ENCODE measurements at regions not wholly inside any gene's neighbourhood (a gene's known extent, or its start where the extent isn't known, plus 50 kb on each side); places are given as distances from the start of the nearest gene placed in this dataset.

DNA sequence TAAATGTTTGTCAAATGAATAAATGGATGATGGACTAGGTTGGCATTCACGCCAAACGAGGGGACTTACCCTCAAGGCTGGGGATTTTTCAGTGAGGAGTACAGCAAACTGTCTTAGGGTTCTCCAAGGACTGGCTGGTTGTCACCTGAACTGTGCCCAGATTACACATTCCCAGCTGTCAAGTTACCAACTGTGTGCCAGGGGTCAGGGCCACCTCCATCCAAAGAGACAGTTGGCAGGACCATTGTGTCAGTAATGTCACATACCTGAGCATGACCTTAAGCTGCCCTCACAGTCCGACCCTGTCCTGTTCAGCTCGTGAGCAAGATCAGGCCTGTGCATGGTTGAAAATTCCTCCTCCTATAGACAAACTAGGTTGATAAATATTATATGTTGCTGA lies 116.7 kb downstream of the MID1IP1 start:
- Histone ChIP-seq H3K4me3 (ENCODE audit: extremely low read depth, insufficient read depth, low read length, poor library complexity, severe bottlenecking) (no peak overlapping the region), H3K36me3 (ENCODE audit: control insufficient read depth, insufficient read depth, low read length) (no peaks in the 10 kb centered on the region)

DNA sequence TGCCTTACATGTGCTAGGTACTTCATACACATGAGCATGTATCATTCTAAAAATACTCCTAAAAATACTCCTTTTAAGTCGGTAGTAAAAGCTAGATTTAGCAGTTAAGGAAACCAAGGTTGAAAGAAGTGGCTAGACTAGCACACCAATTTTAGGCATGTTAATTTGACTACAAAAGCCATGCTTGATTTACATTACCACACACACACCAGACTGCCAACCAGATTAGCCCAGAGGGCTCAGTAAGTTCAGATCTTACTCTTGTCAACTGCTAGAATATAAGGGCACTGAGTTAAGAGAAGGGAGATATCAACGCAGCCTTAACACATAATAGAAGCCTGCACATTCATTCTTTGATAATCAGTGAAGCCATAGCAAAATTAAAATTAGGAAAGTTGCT lies 117.9 kb downstream of the MID1IP1 start:
- H3K36me3 ChIP-seq (ENCODE audit: control insufficient read depth, insufficient read depth, low read length) = no peaks in the 10 kb centered on the region
- H3K9me3 ChIP-seq (ENCODE audit: control insufficient read depth, low read length) = no peaks in the 10 kb centered on the region
- WGBS, 2 experiments (ENCODE audit: insufficient coverage in 2 of 2) = no CpG with 5 or more reads among the region's 2 CpGs
- H3K4me3 ChIP-seq (ENCODE audit: extremely low read depth, insufficient read depth, low read length, poor library complexity, severe bottlenecking) = no peak overlapping the region
- H3K4me1 ChIP-seq (ENCODE audit: control insufficient read depth, insufficient read depth, low read length, poor library complexity, severe bottlenecking) = no peaks in the 10 kb centered on the region
- no peak overlapping the region for H3K27ac ChIP-seq (ENCODE audit: low read depth, low read length, severe bottlenecking)

More for the DNA sequence above, 116.7 kb downstream of the MID1IP1 start:
- Histone ChIP-seq H3K4me1 (ENCODE audit: control insufficient read depth, insufficient read depth, low read length, poor library complexity, severe bottlenecking) (no peaks in the 10 kb centered on the region), H3K9me3 (ENCODE audit: control insufficient read depth, low read length) (no peaks in the 10 kb centered on the region), H3K27ac (ENCODE audit: low read depth, low read length, severe bottlenecking) (no peak overlapping the region)
- no CpG with 5 or more reads among the region's 4 CpGs for WGBS, 2 experiments (ENCODE audit: insufficient coverage in 2 of 2)

DNA sequence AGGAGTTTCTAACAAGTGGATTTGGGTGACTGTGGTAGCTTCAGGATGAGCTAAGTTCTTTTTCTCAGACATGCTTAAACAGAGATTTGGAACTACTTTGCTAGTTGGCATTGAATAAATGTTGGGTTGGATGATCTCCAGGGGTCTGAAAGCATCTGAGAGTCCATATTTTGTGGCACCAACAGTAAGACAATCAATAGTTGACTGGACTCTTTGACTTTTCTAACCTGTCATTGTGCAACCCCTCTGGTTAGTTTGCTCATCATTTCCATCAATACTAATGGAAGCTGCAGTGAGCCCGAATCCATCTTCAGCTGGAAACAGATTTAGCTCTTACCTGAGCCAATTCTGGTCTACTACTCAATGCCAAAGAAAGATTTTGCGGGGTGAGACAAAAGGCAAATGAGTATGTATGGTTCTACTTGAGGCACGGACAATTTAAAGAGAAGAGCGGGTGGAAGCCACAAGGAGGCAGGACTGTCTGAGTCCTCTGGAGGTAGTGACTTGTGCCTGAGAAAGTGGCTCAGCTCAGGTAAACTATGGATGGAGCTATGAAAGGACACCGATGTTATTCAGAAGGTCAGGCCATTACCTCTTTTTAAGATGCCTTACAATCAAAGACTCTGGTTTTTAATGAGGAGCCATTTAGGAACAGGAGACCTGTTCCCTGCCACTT lies 118.7 kb downstream of the MID1IP1 start:
- no peaks in the 10 kb centered on the region for H3K9me3 ChIP-seq (ENCODE audit: control insufficient read depth, low read length)
- H3K4me3 ChIP-seq (ENCODE audit: extremely low read depth, insufficient read depth, low read length, poor library complexity, severe bottlenecking) = no peak overlapping the region
- H3K36me3 ChIP-seq (ENCODE audit: control insufficient read depth, insufficient read depth, low read length) = no peaks in the 10 kb centered on the region
- 100% methylated on average over 2 of the region's 5 CpGs; no CpG with 5 or more reads in 1 of the 2 experiments for WGBS, 2 experiments (ENCODE audit: insufficient coverage in 2 of 2)
- no peak overlapping the region for H3K27ac ChIP-seq (ENCODE audit: low read depth, low read length, severe bottlenecking)
- H3K4me1 ChIP-seq (ENCODE audit: control insufficient read depth, insufficient read depth, low read length, poor library complexity, severe bottlenecking) = no peaks in the 10 kb centered on the region

DNA sequence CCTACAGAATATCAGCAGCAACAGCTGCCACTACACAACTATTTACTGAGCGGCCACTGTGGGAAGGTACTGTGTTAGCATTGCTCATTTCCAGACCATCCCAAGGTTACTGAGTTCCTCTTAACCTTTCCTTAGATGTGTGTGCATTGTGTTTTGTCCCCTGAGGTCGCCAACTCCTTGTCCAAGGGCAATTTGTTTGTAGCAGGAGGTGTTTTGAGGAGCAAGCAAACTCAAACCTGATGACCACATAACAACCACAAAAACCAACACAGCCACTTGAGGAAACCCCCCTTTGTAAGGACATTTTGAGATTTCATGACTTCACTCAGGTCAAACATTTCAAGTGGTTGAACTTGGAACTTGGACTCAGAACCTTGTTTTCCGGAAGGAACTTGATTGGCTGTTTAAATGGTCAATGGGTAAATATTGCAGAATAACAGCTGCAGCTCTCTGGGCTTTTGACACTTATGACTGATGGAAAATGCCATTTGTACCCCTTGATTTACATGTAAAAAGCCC lies 122.3 kb downstream of the MID1IP1 start:
- Histone ChIP-seq H3K36me3 (ENCODE audit: control insufficient read depth, insufficient read depth, low read length) (no peaks in the 10 kb centered on the region), H3K4me3 (ENCODE audit: extremely low read depth, insufficient read depth, low read length, poor library complexity, severe bottlenecking) (no peak overlapping the region), H3K4me1 (ENCODE audit: control insufficient read depth, insufficient read depth, low read length, poor library complexity, severe bottlenecking) (no peaks in the 10 kb centered on the region), H3K27ac (ENCODE audit: low read depth, low read length, severe bottlenecking) (no peak overlapping the region), H3K9me3 (ENCODE audit: control insufficient read depth, low read length) (no peaks in the 10 kb centered on the region)
- WGBS, 2 experiments (ENCODE audit: insufficient coverage in 2 of 2) = no CpG with 5 or more reads among the region's 3 CpGs

DNA sequence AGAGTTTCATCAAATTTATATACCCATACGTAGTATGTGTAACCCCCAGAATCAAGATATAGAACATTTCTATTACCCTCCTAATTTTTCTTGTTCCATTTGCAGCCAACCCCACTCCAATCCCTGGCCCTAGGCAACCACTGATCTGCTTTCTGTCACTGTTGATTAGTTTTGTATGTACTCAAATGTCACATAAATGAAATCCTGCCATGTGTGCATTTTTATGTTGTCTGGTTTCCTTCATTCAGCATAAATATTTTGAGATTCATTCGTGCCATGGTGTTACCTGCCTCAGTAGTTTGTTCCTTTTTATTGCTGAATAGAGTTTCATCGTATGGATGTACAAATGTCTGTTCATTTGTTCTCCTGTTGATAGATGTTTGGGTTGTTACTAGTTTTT lies 126.3 kb downstream of the MID1IP1 start:
- H3K9me3 ChIP-seq (ENCODE audit: control insufficient read depth, low read length) = no peaks in the 10 kb centered on the region

DNA sequence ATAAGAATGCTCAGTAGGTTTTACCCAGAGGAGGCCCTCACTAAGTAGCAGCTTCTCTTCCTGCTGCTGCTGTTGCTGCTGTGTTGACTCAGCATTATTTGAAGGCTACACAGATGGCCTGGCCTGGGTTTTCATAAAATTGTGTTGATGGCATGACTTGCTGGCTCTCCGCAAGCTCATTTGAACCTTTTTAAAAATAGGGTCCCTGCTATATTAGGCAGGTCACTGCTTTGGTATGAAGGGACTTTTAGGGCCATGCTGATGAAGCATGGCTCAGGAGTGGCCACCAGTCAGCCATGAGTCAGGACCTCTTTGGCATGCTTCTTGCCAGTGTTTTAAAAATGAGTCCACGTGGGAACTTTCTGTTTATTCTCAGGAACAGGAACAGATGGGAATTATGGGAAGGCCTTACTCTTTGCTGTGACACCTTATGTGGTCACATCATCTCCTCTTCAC lies 128.7 kb downstream of the MID1IP1 start:
- no peaks in the 10 kb centered on the region for H3K4me1 ChIP-seq (ENCODE audit: control insufficient read depth, insufficient read depth, low read length, poor library complexity, severe bottlenecking)
- no peak overlapping the region for H3K4me3 ChIP-seq (ENCODE audit: extremely low read depth, insufficient read depth, low read length, poor library complexity, severe bottlenecking)
- no CpG with 5 or more reads among the region's 2 CpGs for WGBS, 2 experiments (ENCODE audit: insufficient coverage in 2 of 2)
- H3K36me3 ChIP-seq (ENCODE audit: control insufficient read depth, insufficient read depth, low read length) = no peaks in the 10 kb centered on the region
- H3K9me3 ChIP-seq (ENCODE audit: control insufficient read depth, low read length) = no peaks in the 10 kb centered on the region
- no peak overlapping the region for H3K27ac ChIP-seq (ENCODE audit: low read depth, low read length, severe bottlenecking)

More for the DNA sequence above, 126.3 kb downstream of the MID1IP1 start:
- 100% methylated on average over 1 to 2 of the region's 3 CpGs for WGBS, 2 experiments (ENCODE audit: insufficient coverage in 2 of 2)
- Histone ChIP-seq H3K4me3 (ENCODE audit: extremely low read depth, insufficient read depth, low read length, poor library complexity, severe bottlenecking) (no peak overlapping the region), H3K36me3 (ENCODE audit: control insufficient read depth, insufficient read depth, low read length) (no peaks in the 10 kb centered on the region), H3K27ac (ENCODE audit: low read depth, low read length, severe bottlenecking) (no peak overlapping the region), H3K4me1 (ENCODE audit: control insufficient read depth, insufficient read depth, low read length, poor library complexity, severe bottlenecking) (no peaks in the 10 kb centered on the region)

DNA sequence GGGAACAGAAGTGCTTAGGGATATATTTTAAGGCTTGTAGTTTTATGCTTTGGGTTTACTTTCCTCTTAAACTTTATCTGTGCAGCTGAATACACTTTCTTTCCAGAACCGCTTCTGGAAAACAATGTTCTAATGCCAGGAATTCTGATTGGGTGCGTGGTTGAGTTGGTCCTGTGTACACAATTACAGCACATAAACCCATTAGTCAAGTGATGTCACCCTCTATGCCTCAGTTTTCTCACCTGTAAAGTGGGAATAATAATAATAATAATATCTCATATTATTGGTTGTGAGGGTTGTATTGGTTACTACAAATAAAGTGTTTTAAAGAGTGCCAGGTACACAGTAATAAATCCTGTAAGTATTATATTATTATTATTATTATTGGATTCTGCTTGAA lies 129.2 kb downstream of the MID1IP1 start:
- Histone ChIP-seq H3K27ac (ENCODE audit: low read depth, low read length, severe bottlenecking) (no peak overlapping the region), H3K4me1 (ENCODE audit: control insufficient read depth, insufficient read depth, low read length, poor library complexity, severe bottlenecking) (no peaks in the 10 kb centered on the region), H3K36me3 (ENCODE audit: control insufficient read depth, insufficient read depth, low read length) (no peaks in the 10 kb centered on the region), H3K4me3 (ENCODE audit: extremely low read depth, insufficient read depth, low read length, poor library complexity, severe bottlenecking) (no peak overlapping the region), H3K9me3 (ENCODE audit: control insufficient read depth, low read length) (no peaks in the 10 kb centered on the region)
- no CpG with 5 or more reads among the region's 2 CpGs for WGBS, 2 experiments (ENCODE audit: insufficient coverage in 2 of 2)

DNA sequence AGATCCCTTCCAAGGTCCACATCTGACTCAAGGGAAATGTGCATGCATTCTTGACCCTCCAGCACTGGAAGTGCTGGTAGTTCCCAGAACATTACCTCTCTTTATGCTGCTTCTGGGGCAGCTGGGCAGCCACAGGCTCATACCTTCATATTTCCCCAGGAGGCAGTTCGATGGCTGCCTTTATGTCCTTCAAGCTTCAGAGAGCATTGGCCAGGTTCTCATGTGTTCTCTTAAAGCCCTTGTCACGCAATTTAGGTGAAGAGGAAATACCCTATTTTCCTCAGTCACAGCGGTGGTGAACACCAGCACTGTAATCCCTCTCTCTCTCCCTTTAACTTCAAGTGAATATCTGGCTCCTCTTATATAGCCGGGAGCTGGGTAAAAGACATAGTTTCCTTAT lies 134.3 kb downstream of the MID1IP1 start:
- Histone ChIP-seq H3K4me1 (ENCODE audit: control insufficient read depth, insufficient read depth, low read length, poor library complexity, severe bottlenecking) (no peaks in the 10 kb centered on the region), H3K36me3 (ENCODE audit: control insufficient read depth, insufficient read depth, low read length) (no peaks in the 10 kb centered on the region), H3K4me3 (ENCODE audit: extremely low read depth, insufficient read depth, low read length, poor library complexity, severe bottlenecking) (no peak overlapping the region), H3K27ac (ENCODE audit: low read depth, low read length, severe bottlenecking) (no peak overlapping the region), H3K9me3 (ENCODE audit: control insufficient read depth, low read length) (no peaks in the 10 kb centered on the region)
- no CpG with 5 or more reads among the region's 4 CpGs for WGBS, 2 experiments (ENCODE audit: insufficient coverage in 2 of 2)

DNA sequence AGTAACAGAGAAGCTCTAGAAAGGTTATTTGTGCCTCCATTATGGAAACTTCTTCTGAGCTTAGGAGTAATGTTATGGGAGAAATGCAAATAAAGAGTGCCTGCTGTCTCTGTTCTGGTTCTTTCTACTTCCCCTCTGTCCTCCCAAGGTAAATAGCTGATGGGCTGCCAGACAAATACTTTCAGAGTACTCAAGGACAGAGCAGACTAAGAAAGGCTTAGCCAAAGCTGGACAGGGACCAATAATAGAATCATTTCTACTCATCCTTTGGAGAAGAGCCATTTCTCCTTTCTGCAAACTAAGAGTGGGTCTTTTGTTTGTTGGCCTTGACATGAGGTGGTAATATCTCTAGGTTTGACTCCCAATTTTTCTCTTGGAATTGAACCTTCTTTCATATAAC lies 136.1 kb downstream of the MID1IP1 start:
- no peak overlapping the region for H3K4me3 ChIP-seq (ENCODE audit: extremely low read depth, insufficient read depth, low read length, poor library complexity, severe bottlenecking)
- H3K4me1 ChIP-seq (ENCODE audit: control insufficient read depth, insufficient read depth, low read length, poor library complexity, severe bottlenecking) = no peaks in the 10 kb centered on the region
- no peaks in the 10 kb centered on the region for H3K9me3 ChIP-seq (ENCODE audit: control insufficient read depth, low read length)
- no peak overlapping the region for H3K27ac ChIP-seq (ENCODE audit: low read depth, low read length, severe bottlenecking)
- H3K36me3 ChIP-seq (ENCODE audit: control insufficient read depth, insufficient read depth, low read length) = no peaks in the 10 kb centered on the region

DNA sequence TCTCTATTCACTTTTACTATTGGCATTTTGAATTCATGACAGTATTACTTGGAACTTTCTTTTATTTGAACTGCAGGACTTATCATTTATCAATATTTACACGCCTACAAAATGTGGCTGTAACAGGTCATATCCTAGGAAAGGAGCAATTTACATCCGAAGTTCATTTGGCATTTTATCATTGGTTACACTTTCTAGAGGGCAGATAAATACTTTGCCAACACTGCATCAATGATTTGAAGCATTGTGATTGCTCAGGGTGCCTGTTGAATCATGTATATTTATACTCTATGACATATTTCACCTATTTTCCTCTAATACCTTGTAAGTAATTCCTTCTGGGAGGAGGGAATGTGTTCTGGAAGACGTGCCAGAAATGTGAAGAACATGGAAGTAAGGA lies 136.7 kb downstream of the MID1IP1 start:
- Histone ChIP-seq H3K4me3 (ENCODE audit: extremely low read depth, insufficient read depth, low read length, poor library complexity, severe bottlenecking) (no peak overlapping the region), H3K27ac (ENCODE audit: low read depth, low read length, severe bottlenecking) (no peak overlapping the region), H3K4me1 (ENCODE audit: control insufficient read depth, insufficient read depth, low read length, poor library complexity, severe bottlenecking) (no peaks in the 10 kb centered on the region), H3K9me3 (ENCODE audit: control insufficient read depth, low read length) (peaks cover 2% of the 10 kb centered on the region), H3K36me3 (ENCODE audit: control insufficient read depth, insufficient read depth, low read length) (no peaks in the 10 kb centered on the region)
- 80 to 83% methylated on average over 1 of the region's 3 CpGs for WGBS, 2 experiments (ENCODE audit: insufficient coverage in 2 of 2)

DNA sequence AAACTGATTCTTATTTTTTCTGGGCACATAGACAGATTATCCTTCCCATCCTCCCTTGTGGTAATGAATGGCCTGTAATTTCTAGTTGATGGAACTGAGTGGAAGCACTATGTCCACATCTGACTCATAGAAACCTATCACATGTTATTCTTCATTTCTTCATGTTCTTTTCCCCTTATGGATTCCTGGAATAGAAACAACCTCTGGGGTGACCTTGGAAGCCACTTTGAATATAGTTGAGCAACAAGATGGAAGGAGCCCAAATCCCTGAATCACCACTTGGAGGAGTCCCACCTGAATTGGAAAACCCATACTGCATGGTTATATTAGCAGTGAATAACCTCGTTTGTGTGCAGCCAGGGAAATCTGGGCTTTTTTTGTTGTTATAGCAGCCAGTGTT lies 137.8 kb downstream of the MID1IP1 start:
- no CpG with 5 or more reads among the region's 1 CpG for WGBS, 2 experiments (ENCODE audit: insufficient coverage in 2 of 2)

More for the DNA sequence above, 137.8 kb downstream of the MID1IP1 start:
- H3K36me3 ChIP-seq (ENCODE audit: control insufficient read depth, insufficient read depth, low read length) = no peaks in the 10 kb centered on the region
- H3K27ac ChIP-seq (ENCODE audit: low read depth, low read length, severe bottlenecking) = no peak overlapping the region
- no peaks in the 10 kb centered on the region for H3K4me1 ChIP-seq (ENCODE audit: control insufficient read depth, insufficient read depth, low read length, poor library complexity, severe bottlenecking)
- peaks cover 4% of the 10 kb centered on the region for H3K9me3 ChIP-seq (ENCODE audit: control insufficient read depth, low read length)
- no peak overlapping the region for H3K4me3 ChIP-seq (ENCODE audit: extremely low read depth, insufficient read depth, low read length, poor library complexity, severe bottlenecking)

All from mesodermal cell (in vitro differentiated cells).